PC-9 (cell line): ENCODE measurements at regions not wholly inside any gene's neighbourhood (a gene's known extent, or its start where the extent isn't known, plus 50 kb on each side); places are given as distances from the start of the nearest gene placed in this dataset.

Source experiments
- CTCF ChIP-seq: fragments of 200-600 bp; sonication (generic); conservative IDR thresholded peaks from 2 replicates; pipeline ENCODE4 v1.6.1; 2017; ENCODE audit warnings: mixed run types, antibody characterized with exemption, mild to moderate bottlenecking, moderate library complexity
- EZH2 ChIP-seq: fragments of 200-600 bp; sonication (generic); IDR thresholded peaks from 2 replicates; pipeline ENCODE4 v1.8.0; 2017; ENCODE audit warnings: antibody characterized with exemption, low read depth

GRCh38 chr20:4635781-4636180 lies 50.5 kb upstream of the PRNP start:
- TF ChIP-seq CTCF (no peak), EZH2 (no peak)
